ENCODE measurements at regions not wholly inside any gene's neighbourhood (a gene's known extent, or its start where the extent isn't known, plus 50 kb on each side); places are given as distances from the start of the nearest gene placed in this dataset.

GRCh38 chr1:228936881-228937280, 201.6 kb downstream of the RHOU start (continued):
- TF ChIP-seq ZNF462 (CRISPR knock-in tag; IDR thresholded peaks at IDR 0.05) = no peak

- Mint-ChIP-seq H3K27me3 (ENCODE audit: insufficient read depth, low read depth, poor library complexity) (peaks cover 7% of the 10 kb centered on the region), H3K4me1 (peaks cover 35% of the 10 kb centered on the region), H3K4me3 (no peak overlapping the region), H3K27ac (no peak overlapping the region), H3K36me3 (ENCODE audit: low read depth) (no peaks in the 10 kb centered on the region), H3K9me3 (no peaks in the 10 kb centered on the region)
- Histone ChIP-seq H3F3A (replicated peaks; ENCODE audit: low read depth) (no peaks in the 10 kb centered on the region), H3K36me3 (ENCODE audit: insufficient read depth) (no peaks in the 10 kb centered on the region), H3K9me2 (ENCODE audit: insufficient read depth) (0 out of 2 replicates have a peak, but pooled peaks cover 5% of the 10 kb centered on the region), H3K4me2 (no peak overlapping the region), H3K27ac (ENCODE audit: low read depth) (no peak overlapping the region), H2AFZ (peak overlapping the region; percentile 91), H3K4me3 (no peak overlapping the region), H4K20me1 (replicated peaks; ENCODE audit: insufficient read depth) (no peaks in the 10 kb centered on the region), H3K27me3 (ENCODE audit: insufficient read depth) (no peaks in the 10 kb centered on the region), H3K79me2 (replicated peaks; ENCODE audit: insufficient read depth) (no peaks in the 10 kb centered on the region), H3K4me1 (ENCODE audit: insufficient read depth) (peaks cover 8% of the 10 kb centered on the region; the same call in 1 of the 2 replicates)
- ATAC-seq (peak; percentile 10; the same call in 1 of the 3 replicates), DNase-seq (ENCODE audit: low spot score) (peak; percentile 4)
- TF ChIP-seq ZNF331 (CRISPR knock-in tag; IDR thresholded peaks at IDR 0.05; ENCODE audit: low read depth) (no peak), EZH2 (IDR thresholded peaks at IDR 0.05; ENCODE audit: low read depth, unreplicated experiment) (no peak), CTCF (conservative IDR thresholded peaks at IDR 0.05; ENCODE audit: low read depth in 2 of 2) (no peak), ZNF114 (CRISPR knock-in tag; IDR thresholded peaks at IDR 0.05) (no peak), STAT1 (IDR thresholded peaks at IDR 0.05; ENCODE audit: unreplicated experiment) (no peak), ZNF462 (CRISPR knock-in tag; IDR thresholded peaks at IDR 0.05) (no peak), EZH2phosphoT487 (IDR thresholded peaks at IDR 0.05; ENCODE audit: unreplicated experiment) (no peak), NANOG (IDR thresholded peaks at IDR 0.05; ENCODE audit: borderline replicate concordance) (no peak)
These were observed 202.1 kb downstream of the RHOU start for GRCh38 chr1:228937351-228937750.

Measured in GM23338 (cell line).